SH-SY5Y (cell line): ENCODE measurements at regions not wholly inside any gene's neighbourhood (a gene's known extent, or its start where the extent isn't known, plus 50 kb on each side); places are given as distances from the start of the nearest gene placed in this dataset.

Experiments used
- GATA2 ChIP-seq: IDR thresholded peaks from 2 replicates; pipeline ENCODE4 v1.6.1; 2011; ENCODE audit warnings: mild to moderate bottlenecking, low read depth, low read length
- GATA3 ChIP-seq: IDR thresholded peaks from 2 replicates; pipeline ENCODE4 v1.6.1; 2011; ENCODE audit warnings: low read depth, mild to moderate bottlenecking, low read length, moderate library complexity

DNA sequence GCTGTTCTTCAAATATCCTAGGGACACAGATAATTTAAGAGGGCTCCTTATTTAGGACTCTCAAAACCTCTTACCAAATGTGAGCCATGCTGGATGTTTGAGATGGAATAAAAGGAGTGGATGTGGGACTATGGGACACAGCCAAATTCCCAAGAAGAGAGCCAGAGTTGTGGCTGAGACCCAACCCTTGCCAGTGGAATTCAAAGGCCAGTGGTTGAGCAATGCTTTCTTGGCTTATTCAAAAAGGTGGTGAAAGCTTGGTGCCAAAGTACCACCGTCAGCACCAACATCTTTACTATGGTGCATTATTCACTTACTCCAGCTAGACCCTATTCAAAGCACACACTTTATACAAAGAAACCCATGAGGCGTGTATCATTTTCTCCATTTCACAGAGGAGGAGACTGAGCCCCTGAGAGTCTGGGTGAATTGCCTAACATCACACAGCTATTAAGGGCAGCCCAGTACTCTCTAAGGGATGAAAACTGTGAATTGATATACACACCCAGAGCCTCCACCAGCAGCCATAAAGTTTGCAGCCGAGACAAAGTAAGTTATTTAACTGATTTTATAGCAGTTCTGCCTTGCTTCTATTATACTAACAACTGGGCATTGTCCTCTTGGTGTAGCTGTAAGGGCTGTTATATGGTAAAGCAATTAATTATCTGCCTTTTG is 391.7 kb downstream of the ACTL7B start:
- TF ChIP-seq GATA3 = no peak
- TF ChIP-seq GATA2 = no peak
